SU-DHL-6 (cell line): ENCODE measurements at regions not wholly inside any gene's neighbourhood (a gene's known extent, or its start where the extent isn't known, plus 50 kb on each side); places are given as distances from the start of the nearest gene placed in this dataset.

Source experiments
- H2AFZ ChIP-seq: fragments of 200-600 bp; sonication (generic); 2 replicates; pipeline ENCODE4 v1.6.1; 2014; ENCODE audit warnings: low read depth, mild to moderate bottlenecking, moderate library complexity, mixed read lengths, antibody characterized with exemption, low read length; ENCODE audit not compliant: severe bottlenecking
- H3F3A ChIP-seq: fragments of 200-600 bp; shearing (Covaris generic); 2 replicates; pipeline ENCODE4 v1.6.0; 2016; ENCODE audit warnings: antibody characterized with exemption, mild to moderate bottlenecking; ENCODE audit not compliant: insufficient read depth
- H3K27ac ChIP-seq: fragments of 200-600 bp; sonication (generic); 2 replicates; pipeline ENCODE4 v1.5.1; 2016; ENCODE audit warnings: low read depth, mild to moderate bottlenecking, low read length, moderate library complexity, mixed read lengths
- H3K27me3 ChIP-seq: fragments of 200-600 bp; sonication (generic), shearing (Covaris generic); 2 replicates; pipeline ENCODE4 v1.6.0; 2014; ENCODE audit warnings: mild to moderate bottlenecking, low read length
- H3K36me3 ChIP-seq: fragments of 200-600 bp; sonication (generic); 2 replicates; pipeline ENCODE4 v1.6.1; 2014; ENCODE audit warnings: mild to moderate bottlenecking, low read length, mixed read lengths
- H3K4me2 ChIP-seq: fragments of 300-600, 200-600 bp; shearing (Covaris generic), sonication (generic); 2 replicates; pipeline ENCODE4 v1.6.0; 2014; ENCODE audit warnings: low read length, low read depth, mild to moderate bottlenecking; ENCODE audit not compliant: poor library complexity, severe bottlenecking
- H3K4me3 ChIP-seq: fragments of 200-600 bp; sonication (generic); 2 replicates; pipeline ENCODE4 v1.5.1; 2014; ENCODE audit warnings: antibody characterized with exemption, low read length, mild to moderate bottlenecking, mixed read lengths; ENCODE audit not compliant: insufficient read depth, poor library complexity, severe bottlenecking
- H3K79me2 ChIP-seq: fragments of 200-600 bp; sonication (generic); 2 replicates; pipeline ENCODE4 v1.6.1; 2014; ENCODE audit warnings: mild to moderate bottlenecking, low read length, moderate library complexity; ENCODE audit not compliant: insufficient read depth
- H3K9ac ChIP-seq: fragments of 200-600 bp; sonication (generic); 2 replicates; pipeline ENCODE4 v1.7.0; 2014; ENCODE audit warnings: mild to moderate bottlenecking, low read length
- H3K9me2 ChIP-seq: fragments of 200-600 bp; sonication (generic); replicated peaks from 2 replicates; pipeline ENCODE4 v1.6.1; 2014; ENCODE audit warnings: low read length; ENCODE audit not compliant: insufficient read depth
- H3K9me3 ChIP-seq: fragments of 200-600 bp; sonication (generic); 2 replicates; pipeline ENCODE4 v1.6.1; 2014; ENCODE audit warnings: low read length, mixed read lengths; ENCODE audit not compliant: insufficient read depth
- H4K20me1 ChIP-seq: fragments of 200-600 bp; sonication (generic); 2 replicates; pipeline ENCODE4 v1.6.1; 2014; ENCODE audit warnings: low read depth, mild to moderate bottlenecking, antibody characterized with exemption, low read length, moderate library complexity, mixed read lengths
- CTCF ChIP-seq: fragments of 200-600 bp; sonication (generic); IDR thresholded peaks from one replicate; pipeline ENCODE4 v1.5.1; 2017; ENCODE audit warnings: antibody characterized with exemption, mild to moderate bottlenecking, low read length, moderate library complexity; ENCODE audit not compliant: insufficient read depth, poor library complexity, severe bottlenecking
- EZH2phosphoT487 ChIP-seq: fragments of 200-600 bp; sonication (generic), shearing (Covaris generic); conservative IDR thresholded peaks from 2 replicates; pipeline ENCODE4 v1.6.1; 2018; ENCODE audit warnings: mild to moderate bottlenecking, antibody characterized with exemption, low read length, moderate library complexity, mixed read lengths

- no peaks in the 10 kb centered on the region for H4K20me1 ChIP-seq
- H3K27ac ChIP-seq, result peak overlapping the region; percentile 84
- no peaks in the 10 kb centered on the region for H3K36me3 ChIP-seq
- no peak for TF ChIP-seq EZH2phosphoT487
- no peak for TF ChIP-seq CTCF
- H2AFZ ChIP-seq, result peak overlapping the region; percentile 54
- peak overlapping the region; percentile 37 for H3K9ac ChIP-seq
- peaks cover 34% of the 10 kb centered on the region for H3F3A ChIP-seq
- no peaks in the 10 kb centered on the region for H3K27me3 ChIP-seq
- no peak overlapping the region for H3K4me3 ChIP-seq
- no peaks in the 10 kb centered on the region for H3K79me2 ChIP-seq
- H3K9me2 ChIP-seq, result no peaks in the 10 kb centered on the region
- H3K4me2 ChIP-seq, result peak overlapping the region; percentile 47
- no peaks in the 10 kb centered on the region for H3K9me3 ChIP-seq
Observed at GRCh38 chr2:136253288-136254004, 135.5 kb upstream of the CXCR4 start.

DNA sequence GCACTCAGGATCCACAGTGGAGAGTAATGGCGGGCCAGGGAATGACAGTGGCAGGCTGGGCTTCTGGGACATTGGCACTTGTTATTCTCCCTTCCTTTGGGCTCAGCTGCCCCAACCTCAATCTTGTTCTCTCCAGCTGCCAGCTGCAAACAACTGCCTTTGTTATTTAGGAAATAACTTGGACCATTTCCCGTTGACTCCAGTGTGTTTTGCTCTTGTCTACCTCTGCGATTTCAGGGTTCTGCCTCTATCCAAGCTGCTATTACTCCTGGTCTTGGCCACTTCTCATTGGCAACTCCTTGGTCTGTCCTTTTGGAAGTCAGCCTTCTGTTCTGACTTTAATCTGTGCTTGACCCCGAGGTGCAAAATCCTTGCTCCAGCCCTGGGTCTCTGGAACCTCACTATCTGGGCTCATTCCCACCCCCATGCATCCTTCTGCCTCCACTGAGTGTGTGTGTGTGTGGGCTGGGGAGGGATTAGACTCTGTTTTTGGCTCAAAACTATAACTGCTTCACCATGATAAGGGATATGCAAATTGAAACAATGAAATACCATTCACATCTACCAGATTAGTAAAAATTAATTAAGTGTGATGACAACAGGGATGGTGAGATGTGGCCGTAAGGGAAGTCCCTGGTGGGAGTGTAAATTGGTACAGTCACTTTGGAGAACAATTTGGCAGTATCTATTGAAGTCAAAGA lies 134.1 kb upstream of the CXCR4 start:
- Histone ChIP-seq H2AFZ (no peak overlapping the region), H4K20me1 (no peaks in the 10 kb centered on the region), H3K36me3 (no peaks in the 10 kb centered on the region), H3K9ac (no peak overlapping the region), H3K79me2 (no peaks in the 10 kb centered on the region), H3K27me3 (no peaks in the 10 kb centered on the region), H3F3A (peaks cover 36% of the 10 kb centered on the region), H3K4me2 (no peak overlapping the region), H3K27ac (no peak overlapping the region), H3K9me3 (no peaks in the 10 kb centered on the region), H3K9me2 (no peaks in the 10 kb centered on the region), H3K4me3 (no peak overlapping the region)
- TF ChIP-seq EZH2phosphoT487 (no peak), CTCF (no peak)

- Histone ChIP-seq H4K20me1 (no peaks in the 10 kb centered on the region), H3K4me2 (no peak overlapping the region), H3F3A (peaks cover 42% of the 10 kb centered on the region), H3K36me3 (no peaks in the 10 kb centered on the region), H3K9me2 (no peaks in the 10 kb centered on the region), H3K27ac (no peak overlapping the region), H2AFZ (no peak overlapping the region), H3K9ac (no peak overlapping the region), H3K4me3 (no peak overlapping the region), H3K27me3 (no peaks in the 10 kb centered on the region), H3K9me3 (no peaks in the 10 kb centered on the region), H3K79me2 (no peaks in the 10 kb centered on the region)
- TF ChIP-seq CTCF, result no peak
Observed at GRCh38 chr2:136251197-136251884, 133.4 kb upstream of the CXCR4 start.
